ENCODE measurements at regions not wholly inside any gene's neighbourhood (a gene's known extent, or its start where the extent isn't known, plus 50 kb on each side); places are given as distances from the start of the nearest gene placed in this dataset.

DNA sequence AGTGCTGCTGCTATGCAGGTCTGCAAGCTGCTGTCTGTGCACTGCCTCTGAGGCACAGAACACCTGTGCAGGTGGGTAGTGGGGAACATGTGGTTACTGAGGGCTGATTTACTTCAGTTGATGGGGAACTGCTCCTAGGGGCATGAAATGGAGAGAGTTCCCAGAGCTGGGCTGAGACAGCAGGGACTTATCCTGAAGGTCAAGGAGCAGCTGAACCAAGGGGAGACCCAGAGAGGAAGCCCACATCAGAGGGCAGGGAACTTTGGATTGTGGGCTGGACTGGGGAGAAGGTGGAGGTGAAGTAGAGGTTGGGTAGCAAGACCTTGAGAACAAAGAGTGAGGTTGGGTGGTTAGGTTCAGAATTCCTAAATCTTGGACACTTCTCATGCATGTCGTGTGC is 311.9 kb downstream of the AACS start:
- TF ChIP-seq, protein P1, sequence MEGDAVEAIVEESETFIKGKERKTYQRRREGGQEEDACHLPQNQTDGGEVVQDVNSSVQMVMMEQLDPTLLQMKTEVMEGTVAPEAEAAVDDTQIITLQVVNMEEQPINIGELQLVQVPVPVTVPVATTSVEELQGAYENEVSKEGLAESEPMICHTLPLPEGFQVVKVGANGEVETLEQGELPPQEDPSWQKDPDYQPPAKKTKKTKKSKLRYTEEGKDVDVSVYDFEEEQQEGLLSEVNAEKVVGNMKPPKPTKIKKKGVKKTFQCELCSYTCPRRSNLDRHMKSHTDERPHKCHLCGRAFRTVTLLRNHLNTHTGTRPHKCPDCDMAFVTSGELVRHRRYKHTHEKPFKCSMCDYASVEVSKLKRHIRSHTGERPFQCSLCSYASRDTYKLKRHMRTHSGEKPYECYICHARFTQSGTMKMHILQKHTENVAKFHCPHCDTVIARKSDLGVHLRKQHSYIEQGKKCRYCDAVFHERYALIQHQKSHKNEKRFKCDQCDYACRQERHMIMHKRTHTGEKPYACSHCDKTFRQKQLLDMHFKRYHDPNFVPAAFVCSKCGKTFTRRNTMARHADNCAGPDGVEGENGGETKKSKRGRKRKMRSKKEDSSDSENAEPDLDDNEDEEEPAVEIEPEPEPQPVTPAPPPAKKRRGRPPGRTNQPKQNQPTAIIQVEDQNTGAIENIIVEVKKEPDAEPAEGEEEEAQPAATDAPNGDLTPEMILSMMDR (IDR thresholded peaks at IDR 0.05; ENCODE audit: low read length): no peak
- no peak for TF ChIP-seq EZH2 (IDR thresholded peaks at IDR 0.05; ENCODE audit: borderline replicate concordance, low read length)
